ENCODE measurements at regions not wholly inside any gene's neighbourhood (a gene's known extent, or its start where the extent isn't known, plus 50 kb on each side); places are given as distances from the start of the nearest gene placed in this dataset.

- TF ChIP-seq CREB1 (IDR thresholded peaks at IDR 0.05; ENCODE audit: low read depth) (no peak), MAX (IDR thresholded peaks at IDR 0.05) (no peak)
These were observed 96.7 kb downstream of the OGFRL1 start for GRCh38 chr6:71385111-71385822.

Measured in Ishikawa (cell line).